IMR-90 (cell line): ENCODE measurements at regions not wholly inside any gene's neighbourhood (a gene's known extent, or its start where the extent isn't known, plus 50 kb on each side); places are given as distances from the start of the nearest gene placed in this dataset.

Experiments used
- CTCF ChIP-seq: conservative IDR thresholded peaks from 2 replicates; pipeline ENCODE4 v1.5.1; 2012; ENCODE audit warnings: mild to moderate bottlenecking, low read depth, low read length, improper control_type of control experiment
- RCOR1 ChIP-seq: IDR thresholded peaks from 2 replicates; pipeline ENCODE4 v1.6.1; 2012; ENCODE audit warnings: mild to moderate bottlenecking, low read length, improper control_type of control experiment; ENCODE audit not compliant: insufficient replicate concordance

- TF ChIP-seq CTCF (no peak), RCOR1 (no peak)
Measured at GRCh38 chr3:111438283-111438682, 103.7 kb upstream of the CD96 start.
